ENCODE measurements at regions not wholly inside any gene's neighbourhood (a gene's known extent, or its start where the extent isn't known, plus 50 kb on each side); places are given as distances from the start of the nearest gene placed in this dataset.

DNA sequence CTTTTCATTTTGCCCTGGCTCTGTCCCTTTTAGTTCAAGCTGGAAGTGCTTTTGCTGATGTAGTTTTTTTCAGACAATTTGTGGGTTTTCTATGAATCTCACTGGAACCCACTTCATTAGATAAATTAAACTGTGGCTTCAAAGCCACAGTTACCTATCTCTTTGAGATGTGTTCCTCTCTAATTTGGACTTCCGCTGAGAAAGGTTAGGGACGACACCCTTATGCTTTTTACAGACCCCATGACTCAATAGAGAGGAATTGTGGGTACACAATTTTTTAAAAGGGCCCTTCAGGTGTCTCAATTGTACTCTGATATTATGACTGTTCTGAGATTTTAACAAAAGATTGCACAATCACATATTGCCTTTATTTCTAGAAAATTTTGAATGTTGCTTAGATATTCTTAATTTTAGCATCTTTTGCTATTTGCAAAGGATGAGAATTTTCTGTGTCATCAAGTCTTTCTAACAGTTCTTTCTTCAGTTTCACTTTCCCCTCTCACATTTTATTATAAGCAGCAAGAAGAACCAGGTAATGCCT lies 110.6 kb downstream of the GADD45G start:
- no peak for TF ChIP-seq EP300 (IDR thresholded peaks at IDR 0.05)
- no peak for TF ChIP-seq CTCF (IDR thresholded peaks at IDR 0.05)

Measured in suprapubic skin (tissue), 3 donors.